CD14-positive monocyte (primary cell): ENCODE measurements at regions not wholly inside any gene's neighbourhood (a gene's known extent, or its start where the extent isn't known, plus 50 kb on each side); places are given as distances from the start of the nearest gene placed in this dataset.

ENCODE experiments used
- DNase-seq, 3 donors: peaks; one replicate each; pipeline ENCODE4 v3.0.0-alpha.2; 2011 to 2022
- H2AFZ ChIP-seq: 2 replicates; pipeline ENCODE4 v1.6.0; 2012; ENCODE audit warnings: mild to moderate bottlenecking, low read depth, low read length, inconsistent platforms; ENCODE audit not compliant: insufficient read depth, poor library complexity, severe bottlenecking
- H3K27ac ChIP-seq, 2 donors: 1 replicate in 1 of 2; 2 replicates in 1 of 2; pipeline ENCODE4 v1.5.1; 2012 to 2013; ENCODE audit warnings: low read length in 2 of 2, control low read depth in 1 of 2, inconsistent platforms in 1 of 2, low read depth in 1 of 2, mild to moderate bottlenecking in 1 of 2
- H3K27me3 ChIP-seq, 2 donors: one replicate each; pipeline versions ENCODE4 v1.6.0 to v1.6.1; 2011 to 2013; ENCODE audit warnings: low read length in 2 of 2; ENCODE audit not compliant: control insufficient read depth in 2 of 2, insufficient read depth in 2 of 2
- H3K36me3 ChIP-seq, 2 donors: replicated peaks in 1 of 2; 1 replicate in 1 of 2; 2 replicates in 1 of 2; pipeline versions ENCODE4 v1.5.1 to v1.6.1; 2012 to 2013; ENCODE audit warnings: low read length in 2 of 2, control low read depth in 1 of 2, inconsistent platforms in 1 of 2, mild to moderate bottlenecking in 1 of 2; ENCODE audit not compliant: insufficient read depth in 2 of 2, control insufficient read depth in 1 of 2
- H3K4me1 ChIP-seq, 2 donors: 1 replicate in 1 of 2; 2 replicates in 1 of 2; pipeline versions ENCODE4 v1.5.1 to v1.6.1; 2012 to 2013; ENCODE audit warnings: low read length in 2 of 2, control low read depth in 1 of 2, inconsistent platforms in 1 of 2, mild to moderate bottlenecking in 1 of 2, moderate library complexity in 1 of 2; ENCODE audit not compliant: insufficient read depth in 2 of 2, control insufficient read depth in 1 of 2
- H3K4me2 ChIP-seq: replicated peaks from 2 replicates; pipeline ENCODE3; 2012; ENCODE audit warnings: low read length, moderate library complexity, mild to moderate bottlenecking; ENCODE audit not compliant: poor library complexity, severe bottlenecking; ENCODE audit errors: extremely low read depth
- H3K4me3 ChIP-seq, 3 experiments: fragments of 200-600 bp in 1 of 3; sonication (generic) in 1 of 3; replicated peaks in 1 of 3; 1 replicate in 2 of 3; 2 replicates in 1 of 3; pipeline ENCODE4 v1.5.1; 2011 to 2013; ENCODE audit warnings: low read length in 3 of 3, mild to moderate bottlenecking in 3 of 3, control low read depth in 2 of 3, low read depth in 2 of 3, inconsistent platforms in 1 of 3, moderate library complexity in 1 of 3
- H3K79me2 ChIP-seq: 2 replicates; pipeline ENCODE4 v1.6.0; 2012; ENCODE audit warnings: mild to moderate bottlenecking, control low read depth, inconsistent platforms, low read length, moderate library complexity; ENCODE audit not compliant: insufficient read depth
- H3K9ac ChIP-seq: 2 replicates; pipeline ENCODE4 v1.6.0; 2017; ENCODE audit warnings: low read length, mild to moderate bottlenecking; ENCODE audit not compliant: insufficient read depth, poor library complexity, severe bottlenecking
- H3K9me3 ChIP-seq, 2 donors: replicated peaks in 1 of 2; 1 replicate in 1 of 2; 2 replicates in 1 of 2; pipeline versions ENCODE4 v1.5.1 to v1.6.1; 2012 to 2013; ENCODE audit warnings: low read length in 2 of 2, control low read depth in 1 of 2; ENCODE audit not compliant: control insufficient read depth in 1 of 2, insufficient read depth in 1 of 2
- H4K20me1 ChIP-seq: 2 replicates; pipeline ENCODE4 v1.6.0; 2012; ENCODE audit warnings: mild to moderate bottlenecking, low read length, control low read depth, moderate library complexity; ENCODE audit not compliant: insufficient read depth
- H3K27ac Mint-ChIP-seq, 7 donors: one replicate each; pipeline ENCODE4 v1.8.0; 2020; ENCODE audit warnings: mild to moderate bottlenecking in 7 of 7, mixed read lengths in 7 of 7, moderate library complexity in 6 of 7, inconsistent platforms in 2 of 7
- H3K27me3 Mint-ChIP-seq, 3 donors: one replicate each; pipeline ENCODE4 v1.8.0; 2021 to 2022; ENCODE audit warnings: low read depth in 3 of 3, mild to moderate bottlenecking in 3 of 3, mixed read lengths in 3 of 3, moderate library complexity in 3 of 3, inconsistent platforms in 1 of 3
- H3K36me3 Mint-ChIP-seq, 2 donors: one replicate each; pipeline ENCODE4 v1.8.0; 2020; ENCODE audit warnings: mixed read lengths in 2 of 2, inconsistent platforms in 1 of 2, mild to moderate bottlenecking in 1 of 2
- H3K4me1 Mint-ChIP-seq: one replicate; pipeline ENCODE4 v1.8.0; 2020; ENCODE audit warnings: mild to moderate bottlenecking, mixed read lengths
- H3K4me3 Mint-ChIP-seq, 2 donors: one replicate each; pipeline ENCODE4 v1.8.0; 2020; ENCODE audit warnings: mild to moderate bottlenecking in 2 of 2, mixed read lengths in 2 of 2, moderate library complexity in 1 of 2
- H3K9me3 Mint-ChIP-seq, 7 donors: one replicate each; pipeline ENCODE4 v1.8.0; 2020 to 2022; ENCODE audit warnings: mixed read lengths in 7 of 7, mild to moderate bottlenecking in 6 of 7, moderate library complexity in 6 of 7, inconsistent platforms in 2 of 7
- CTCF ChIP-seq: fragments of 200-600 bp; IDR thresholded peaks from one replicate; pipeline ENCODE4 v1.8.0; 2022; ENCODE audit warnings: antibody characterized with exemption, mild to moderate bottlenecking
- WGBS: methylation state at CpG from one replicate; pipeline ENCODE4 v1.1.5; 2013; ENCODE audit warnings: missing lambda C conversion rate; ENCODE audit not compliant: insufficient coverage; 5-methylcytosine and 5-hydroxymethylcytosine counted together
- intact Hi-C, 2 donors: fragments of 100-400 bp; cut with micrococcal nuclease; formaldehyde crosslinking; loops; one replicate each; pipeline versions ENCODE4 v1.15.0 to v1.15.1; 2023

GRCh38 chr12:89878327-89878726 lies 169.7 kb upstream of the ATP2B1 start:
- peaks cover 0 to 3% (median 0%) of the 10 kb centered on the region in 7 donors for H3K9me3 Mint-ChIP-seq
- H3K79me2 ChIP-seq = no peaks in the 10 kb centered on the region
- no peak overlapping the region for H3K4me2 ChIP-seq
- no peak for TF ChIP-seq CTCF
- peaks cover 16 to 42% of the 10 kb centered on the region in 2 donors for H3K4me1 ChIP-seq
- no peaks in the 10 kb centered on the region for H3K36me3 Mint-ChIP-seq
- H3K9ac ChIP-seq = no peak overlapping the region
- H4K20me1 ChIP-seq = no peaks in the 10 kb centered on the region
- H3K4me3 ChIP-seq = no peak overlapping the region
- H3K27me3 Mint-ChIP-seq = no peaks in the 10 kb centered on the region
- no peaks in the 10 kb centered on the region for H3K36me3 ChIP-seq
- peaks cover 37% of the 10 kb centered on the region for H3K4me1 Mint-ChIP-seq
- H3K27ac ChIP-seq = no peak overlapping the region
- DNase-seq = no peak
- 98% methylated on average over 5 of the region's 6 CpGs for WGBS
- intact Hi-C loops = no loop called here
- no peak overlapping the region for H3K27ac Mint-ChIP-seq
- H3K27me3 ChIP-seq = no peaks in the 10 kb centered on the region
- no peaks in the 10 kb centered on the region for H3K9me3 ChIP-seq
- H2AFZ ChIP-seq = no peak overlapping the region
- H3K4me3 Mint-ChIP-seq = no peak overlapping the region

DNA sequence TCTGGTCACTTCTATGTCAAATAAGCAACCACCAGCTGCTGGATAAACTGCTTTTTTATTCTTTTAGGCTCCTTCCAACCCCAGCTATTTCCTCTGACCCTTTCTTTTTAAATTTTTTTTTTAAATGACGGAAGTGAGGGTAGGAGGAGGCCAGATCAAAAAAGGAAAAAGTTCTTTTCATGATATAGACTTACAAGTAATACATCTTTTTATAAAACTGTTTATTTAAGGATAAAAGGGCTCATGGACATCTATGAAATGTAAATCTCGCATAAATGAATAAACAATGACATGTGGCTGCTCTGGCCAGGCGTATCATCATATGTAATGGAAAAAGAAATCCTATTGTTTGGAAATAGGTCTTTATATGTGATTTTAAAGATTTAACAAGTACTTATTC lies 169.0 kb upstream of the ATP2B1 start:
- H3K4me1 Mint-ChIP-seq = peaks cover 37% of the 10 kb centered on the region
- no CpG with 5 or more reads among the region's 3 CpGs for WGBS

More for the DNA sequence above, 169.0 kb upstream of the ATP2B1 start:
- H3K4me1 ChIP-seq = peaks cover 16 to 42% of the 10 kb centered on the region in 2 donors
- H3K9me3 ChIP-seq = no peaks in the 10 kb centered on the region
- H3K9ac ChIP-seq = no peak overlapping the region
- no peaks in the 10 kb centered on the region for H3K27me3 ChIP-seq
- H3K36me3 ChIP-seq = no peaks in the 10 kb centered on the region
- no peak for DNase-seq
- intact Hi-C loops = no loop called here
- no peaks in the 10 kb centered on the region for H3K79me2 ChIP-seq
- Mint-ChIP-seq H3K9me3 (peaks cover 0 to 3% (median 0%) of the 10 kb centered on the region in 7 donors), H3K27ac (no peak overlapping the region), H3K36me3 (no peaks in the 10 kb centered on the region), H3K4me3 (no peak overlapping the region), H3K27me3 (no peaks in the 10 kb centered on the region)
- H3K27ac ChIP-seq = no peak overlapping the region
- TF ChIP-seq CTCF = no peak
- no peaks in the 10 kb centered on the region for H4K20me1 ChIP-seq
- no peak overlapping the region for H3K4me2 ChIP-seq
- H2AFZ ChIP-seq = no peak overlapping the region
- H3K4me3 ChIP-seq = no peak overlapping the region
